Activated CD8-positive, alpha-beta T cell treated with anti-CD3 and anti-CD28 coated beads, Interleukin-2, amount 10 ng/mL, durations not matched to agents 7 days and 5 days (primary cell): ENCODE measurements at regions not wholly inside any gene's neighbourhood (a gene's known extent, or its start where the extent isn't known, plus 50 kb on each side); places are given as distances from the start of the nearest gene placed in this dataset.
"Not testable (repeated sequence)": the region's sequence is repeated elsewhere in the genome, so short reads cannot be mapped to it uniquely, and the experiment has no call there.

ENCODE experiments used
- ATAC-seq: fragments of 150-1000 bp; cut with Tn5 transposase; one replicate; pipeline ENCODE4 v1.10.0; 2021; ENCODE audit warnings: moderate library complexity
- CTCF ChIA-PET: fragments of 350-600 bp; sonication (Branson Sonifier 250); formaldehyde crosslinking; loops from one replicate; lab custom pipeline; 2021; ENCODE audit warnings: antibody characterized with exemption; lab: Charles Lee
- POLR2A ChIA-PET: fragments of 350-600 bp; sonication (Branson Sonifier 250); formaldehyde crosslinking; loops from one replicate; lab custom pipeline; 2021; ENCODE audit warnings: antibody characterized with exemption; lab: Charles Lee
- DNase-seq: peaks from one replicate; pipeline ENCODE4 v3.0.0-alpha.2; 2020
- H3K27ac Mint-ChIP-seq: one replicate; pipeline ENCODE4 v1.8.0; 2021; ENCODE audit warnings: mild to moderate bottlenecking, mixed read lengths
- H3K27me3 Mint-ChIP-seq: one replicate; pipeline ENCODE4 v1.8.0; 2021; ENCODE audit warnings: low read depth, mixed read lengths
- H3K36me3 Mint-ChIP-seq: one replicate; pipeline ENCODE4 v1.8.0; 2021; ENCODE audit warnings: low read depth, mixed read lengths
- H3K4me1 Mint-ChIP-seq: one replicate; pipeline ENCODE4 v1.8.0; 2021; ENCODE audit warnings: low read depth, mixed read lengths
- H3K4me3 Mint-ChIP-seq: one replicate; pipeline ENCODE4 v1.8.0; 2021; ENCODE audit warnings: mild to moderate bottlenecking, mixed read lengths
- H3K9me3 Mint-ChIP-seq: one replicate; pipeline ENCODE4 v1.8.0; 2022; ENCODE audit warnings: mixed read lengths; ENCODE audit not compliant: insufficient read depth

GRCh38 chr9:108032079-108032478 lies 542.5 kb upstream of the KLF4 start:
- H3K36me3 Mint-ChIP-seq, H3K4me1 Mint-ChIP-seq, H3K27ac Mint-ChIP-seq, H3K27me3 Mint-ChIP-seq, ATAC-seq, H3K4me3 Mint-ChIP-seq, H3K9me3 Mint-ChIP-seq, DNase-seq, CTCF ChIA-PET, POLR2A ChIA-PET: not testable (repeated sequence)

- DNase-seq, H3K36me3 Mint-ChIP-seq, H3K9me3 Mint-ChIP-seq, H3K27me3 Mint-ChIP-seq, CTCF ChIA-PET, H3K4me3 Mint-ChIP-seq, H3K4me1 Mint-ChIP-seq, ATAC-seq, POLR2A ChIA-PET, H3K27ac Mint-ChIP-seq: not testable (repeated sequence)
Observed at GRCh38 chr9:108031221-108031620, 541.7 kb upstream of the KLF4 start.

- H3K27me3 Mint-ChIP-seq, DNase-seq, CTCF ChIA-PET, H3K4me1 Mint-ChIP-seq, H3K36me3 Mint-ChIP-seq, POLR2A ChIA-PET, ATAC-seq, H3K4me3 Mint-ChIP-seq, H3K9me3 Mint-ChIP-seq, H3K27ac Mint-ChIP-seq: not testable (repeated sequence)
Observed at GRCh38 chr9:108026718-108027117, 537.1 kb upstream of the KLF4 start.

- ChIA-PET POLR2A (no interaction called here), CTCF (no interaction called here)
- Mint-ChIP-seq H3K4me1 (no peaks in the 10 kb centered on the region), H3K9me3 (no peaks in the 10 kb centered on the region), H3K27ac (no peak overlapping the region), H3K36me3 (no peaks in the 10 kb centered on the region), H3K4me3 (no peak overlapping the region), H3K27me3 (no peaks in the 10 kb centered on the region)
- no peak for ATAC-seq
- no peak for DNase-seq
Observed at GRCh38 chr9:108024604-108025003, 535.0 kb upstream of the KLF4 start.

GRCh38 chr9:108022246-108022935 lies 532.8 kb upstream of the KLF4 start:
- Mint-ChIP-seq H3K9me3 (no peaks in the 10 kb centered on the region), H3K36me3 (no peaks in the 10 kb centered on the region), H3K27ac (no peak overlapping the region), H3K27me3 (no peaks in the 10 kb centered on the region), H3K4me3 (no peak overlapping the region), H3K4me1 (no peaks in the 10 kb centered on the region)
- ChIA-PET CTCF (no interaction called here), POLR2A (no interaction called here)
- DNase-seq (no peak), ATAC-seq (no peak)

GRCh38 chr9:108021096-108021710 lies 531.6 kb upstream of the KLF4 start:
- CTCF ChIA-PET, result no interaction called here
- POLR2A ChIA-PET, result no interaction called here
- Mint-ChIP-seq H3K4me1 (no peaks in the 10 kb centered on the region), H3K36me3 (no peaks in the 10 kb centered on the region), H3K4me3 (no peak overlapping the region), H3K27me3 (no peaks in the 10 kb centered on the region), H3K27ac (no peak overlapping the region), H3K9me3 (peaks cover 7% of the 10 kb centered on the region)
- DNase-seq, result no peak
- ATAC-seq, result no peak

- Mint-ChIP-seq H3K4me3 (no peak overlapping the region), H3K27me3 (no peaks in the 10 kb centered on the region), H3K36me3 (no peaks in the 10 kb centered on the region), H3K4me1 (no peaks in the 10 kb centered on the region), H3K27ac (no peak overlapping the region), H3K9me3 (peaks cover 7% of the 10 kb centered on the region)
- ATAC-seq (no peak), DNase-seq (no peak)
- POLR2A ChIA-PET, result no interaction called here
- CTCF ChIA-PET, result no interaction called here
Observed at GRCh38 chr9:108019821-108020220, 530.3 kb upstream of the KLF4 start.

GRCh38 chr9:108017671-108018070 lies 528.1 kb upstream of the KLF4 start:
- CTCF ChIA-PET, result no interaction called here
- H3K27ac Mint-ChIP-seq, result no peak overlapping the region
- H3K36me3 Mint-ChIP-seq, result no peaks in the 10 kb centered on the region
- peaks cover 7% of the 10 kb centered on the region for H3K9me3 Mint-ChIP-seq
- DNase-seq (no peak), ATAC-seq (no peak)
- H3K4me1 Mint-ChIP-seq, result no peaks in the 10 kb centered on the region
- no peak overlapping the region for H3K4me3 Mint-ChIP-seq
- no peaks in the 10 kb centered on the region for H3K27me3 Mint-ChIP-seq
- POLR2A ChIA-PET, result no interaction called here

GRCh38 chr9:108016446-108016845 lies 526.9 kb upstream of the KLF4 start:
- Mint-ChIP-seq H3K4me3 (no peak overlapping the region), H3K27ac (no peak overlapping the region), H3K9me3 (peaks cover 7% of the 10 kb centered on the region), H3K27me3 (no peaks in the 10 kb centered on the region), H3K4me1 (no peaks in the 10 kb centered on the region), H3K36me3 (no peaks in the 10 kb centered on the region)
- DNase-seq (no peak), ATAC-seq (no peak)
- POLR2A ChIA-PET, result no interaction called here
- CTCF ChIA-PET, result no interaction called here

GRCh38 chr9:108015690-108016089 lies 526.1 kb upstream of the KLF4 start:
- no peaks in the 10 kb centered on the region for H3K36me3 Mint-ChIP-seq
- no peak for ATAC-seq
- H3K27me3 Mint-ChIP-seq, result no peaks in the 10 kb centered on the region
- peaks cover 7% of the 10 kb centered on the region for H3K9me3 Mint-ChIP-seq
- ChIA-PET CTCF (no interaction called here), POLR2A (no interaction called here)
- H3K4me1 Mint-ChIP-seq, result no peaks in the 10 kb centered on the region
- no peak for DNase-seq
- no peak overlapping the region for H3K27ac Mint-ChIP-seq
- H3K4me3 Mint-ChIP-seq, result no peak overlapping the region

- H3K27ac Mint-ChIP-seq, result no peak overlapping the region
- no peak overlapping the region for H3K4me3 Mint-ChIP-seq
- ChIA-PET CTCF (no interaction called here), POLR2A (no interaction called here)
- ATAC-seq (no peak), DNase-seq (no peak)
- H3K36me3 Mint-ChIP-seq, result no peaks in the 10 kb centered on the region
- no peaks in the 10 kb centered on the region for H3K4me1 Mint-ChIP-seq
- H3K9me3 Mint-ChIP-seq, result peaks cover 7% of the 10 kb centered on the region
- H3K27me3 Mint-ChIP-seq, result no peaks in the 10 kb centered on the region
Observed at GRCh38 chr9:108014353-108014752, 524.8 kb upstream of the KLF4 start.

GRCh38 chr9:108012886-108013665 lies 523.5 kb upstream of the KLF4 start:
- ATAC-seq (no peak), DNase-seq (no peak)
- peaks cover 7% of the 10 kb centered on the region for H3K9me3 Mint-ChIP-seq
- no peaks in the 10 kb centered on the region for H3K4me1 Mint-ChIP-seq
- CTCF ChIA-PET, result no interaction called here
- H3K4me3 Mint-ChIP-seq, result no peak overlapping the region
- H3K27me3 Mint-ChIP-seq, result no peaks in the 10 kb centered on the region
- no peak overlapping the region for H3K27ac Mint-ChIP-seq
- POLR2A ChIA-PET, result no interaction called here
- no peaks in the 10 kb centered on the region for H3K36me3 Mint-ChIP-seq
